ENCODE measurements at regions not wholly inside any gene's neighbourhood (a gene's known extent, or its start where the extent isn't known, plus 50 kb on each side); places are given as distances from the start of the nearest gene placed in this dataset.

DNA sequence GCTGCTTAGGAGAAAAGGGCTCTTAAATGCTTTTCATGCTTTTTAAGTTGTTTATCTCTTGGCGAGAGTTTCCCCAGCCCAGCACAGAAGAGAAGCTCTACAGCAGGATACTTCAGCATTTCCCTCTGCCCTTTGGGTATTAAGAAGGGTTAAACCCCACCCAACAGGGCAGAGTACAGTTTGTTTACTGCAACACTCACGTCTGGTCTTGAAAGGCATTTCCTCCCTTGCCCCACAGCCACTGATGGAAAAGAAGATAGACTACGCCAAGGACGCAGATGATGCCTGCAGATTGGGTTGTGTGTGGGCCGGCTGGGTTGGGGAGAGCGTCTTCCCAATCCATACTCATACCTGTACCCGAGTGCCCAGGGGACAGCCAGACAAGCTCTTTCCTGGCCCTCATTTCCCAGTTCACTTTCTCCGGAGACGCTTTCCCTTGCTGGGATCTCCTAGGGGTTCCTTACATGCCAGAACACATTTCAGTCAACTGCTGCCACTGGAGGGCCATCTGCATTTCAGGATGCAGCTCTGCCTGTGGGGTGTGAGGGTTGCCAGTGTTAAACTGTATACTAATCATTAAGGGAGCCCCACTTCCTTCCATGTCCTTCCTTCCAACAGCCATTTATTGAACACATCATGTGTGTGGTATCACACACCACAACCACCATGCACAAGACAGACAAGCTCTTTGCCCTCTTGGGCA is 96.5 kb upstream of the DHX15 start:
- no peaks in the 10 kb centered on the region for H3K4me1 Mint-ChIP-seq
- H3K27me3 Mint-ChIP-seq, result peaks cover 1% of the 10 kb centered on the region
- intact Hi-C loops (cut with micrococcal nuclease), result no loop called here
- no peak for DNase-seq
- no peak overlapping the region for H3K4me3 Mint-ChIP-seq
- no peak overlapping the region for H3K27ac Mint-ChIP-seq
- no peaks in the 10 kb centered on the region for H3K36me3 Mint-ChIP-seq (ENCODE audit: low read depth)
- H3K9me3 Mint-ChIP-seq, result no peaks in the 10 kb centered on the region

DNA sequence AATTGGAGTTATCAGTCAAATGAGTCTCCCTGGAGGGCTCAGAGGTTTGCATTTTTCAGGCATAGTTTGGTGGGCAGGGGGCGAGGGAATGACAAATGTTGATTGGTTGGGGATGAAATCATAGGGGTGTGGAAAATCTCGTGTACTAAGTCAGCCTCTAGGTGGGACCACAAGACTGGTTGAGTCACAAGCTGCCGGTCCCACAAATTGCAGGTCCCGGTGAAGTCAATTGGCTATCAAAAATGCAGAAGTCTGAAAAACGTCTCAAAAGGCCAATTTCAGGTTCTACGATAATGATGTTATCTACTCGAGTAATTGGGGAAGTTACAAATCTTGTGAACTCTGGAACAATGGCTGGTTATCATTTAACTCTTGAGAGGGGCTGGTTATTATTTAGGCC is 98.8 kb upstream of the DHX15 start:
- H3K27ac Mint-ChIP-seq, result no peak overlapping the region
- no peaks in the 10 kb centered on the region for H3K27me3 Mint-ChIP-seq
- H3K9me3 Mint-ChIP-seq, result no peaks in the 10 kb centered on the region
- intact Hi-C loops (cut with micrococcal nuclease), result no loop called here
- no peak overlapping the region for H3K4me3 Mint-ChIP-seq
- H3K36me3 Mint-ChIP-seq (ENCODE audit: low read depth), result no peaks in the 10 kb centered on the region
- H3K4me1 Mint-ChIP-seq, result no peaks in the 10 kb centered on the region
- DNase-seq, result no peak

DNA sequence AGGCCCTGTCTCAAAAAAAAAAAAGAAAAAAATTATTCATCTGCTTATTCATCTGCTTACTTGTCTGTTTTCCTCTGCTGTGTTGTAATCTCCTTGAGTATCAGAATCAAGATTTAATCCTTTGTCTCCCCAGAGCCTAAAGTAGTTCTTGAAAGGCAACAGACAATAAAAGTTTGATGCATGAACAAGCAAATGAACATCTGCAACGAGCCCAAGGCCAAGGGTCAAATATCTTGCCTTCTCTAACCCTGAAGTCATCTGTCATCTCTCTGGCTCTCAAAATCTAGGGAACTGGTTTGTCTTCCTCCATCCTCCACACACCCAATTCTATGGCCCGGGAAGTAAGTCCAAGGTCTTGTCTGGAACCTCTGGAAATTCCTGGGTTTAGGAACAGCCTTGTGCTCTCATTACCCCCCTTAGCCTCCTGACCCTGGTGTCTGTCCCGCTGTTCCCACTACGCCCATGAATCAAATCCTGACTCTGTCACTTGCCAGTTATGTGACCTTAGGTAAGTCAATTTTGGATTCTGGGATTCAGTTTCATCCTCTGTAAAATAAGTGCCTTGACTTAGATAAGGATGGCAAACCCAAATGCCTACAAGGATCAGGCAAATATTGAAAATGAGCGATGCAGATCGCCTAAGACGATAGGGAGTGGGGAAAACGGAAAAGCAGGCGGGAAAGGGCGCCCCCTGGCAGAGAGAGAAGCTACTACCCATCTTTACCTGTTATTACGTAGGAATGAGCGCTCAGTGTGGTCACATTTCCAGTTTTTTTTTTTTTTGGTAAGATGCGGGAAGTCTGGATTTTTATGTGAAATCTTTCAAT is 102.7 kb upstream of the DHX15 start:
- Mint-ChIP-seq H3K4me1 (no peaks in the 10 kb centered on the region), H3K27me3 (peaks cover 3% of the 10 kb centered on the region), H3K4me3 (no peak overlapping the region), H3K36me3 (ENCODE audit: low read depth) (no peaks in the 10 kb centered on the region), H3K9me3 (no peaks in the 10 kb centered on the region), H3K27ac (no peak overlapping the region)
- peak; percentile 68 for DNase-seq
- intact Hi-C loops (cut with micrococcal nuclease), result loop anchor here (1.0 kb wide), 1 partner anchor 199 kb away; no protein-coding TSS in a partner anchor

DNA sequence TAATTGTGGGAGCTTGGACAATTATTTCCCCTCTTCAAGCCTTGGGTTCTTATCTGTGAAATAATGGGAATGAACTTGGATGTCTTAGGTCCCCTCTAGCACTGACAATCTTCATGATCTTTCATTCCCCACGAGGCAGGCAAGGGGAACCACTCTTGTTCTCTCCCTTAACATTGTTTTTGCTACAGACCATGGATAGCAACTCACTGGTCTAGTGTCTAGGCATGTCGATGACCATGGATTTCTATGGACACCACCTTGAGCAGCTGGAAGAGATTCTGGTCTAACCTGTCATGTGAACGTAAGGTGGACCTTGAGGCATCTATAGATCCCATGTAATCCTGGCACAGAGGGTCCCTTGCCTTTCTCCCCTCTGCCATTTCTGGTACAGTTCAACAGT is 104.1 kb upstream of the DHX15 start:
- Mint-ChIP-seq H3K4me3 (no peak overlapping the region), H3K27me3 (peaks cover 3% of the 10 kb centered on the region), H3K27ac (no peak overlapping the region), H3K9me3 (no peaks in the 10 kb centered on the region), H3K36me3 (ENCODE audit: low read depth) (no peaks in the 10 kb centered on the region), H3K4me1 (no peaks in the 10 kb centered on the region)
- intact Hi-C loops (cut with micrococcal nuclease), result no loop called here
- no peak for DNase-seq

DNA sequence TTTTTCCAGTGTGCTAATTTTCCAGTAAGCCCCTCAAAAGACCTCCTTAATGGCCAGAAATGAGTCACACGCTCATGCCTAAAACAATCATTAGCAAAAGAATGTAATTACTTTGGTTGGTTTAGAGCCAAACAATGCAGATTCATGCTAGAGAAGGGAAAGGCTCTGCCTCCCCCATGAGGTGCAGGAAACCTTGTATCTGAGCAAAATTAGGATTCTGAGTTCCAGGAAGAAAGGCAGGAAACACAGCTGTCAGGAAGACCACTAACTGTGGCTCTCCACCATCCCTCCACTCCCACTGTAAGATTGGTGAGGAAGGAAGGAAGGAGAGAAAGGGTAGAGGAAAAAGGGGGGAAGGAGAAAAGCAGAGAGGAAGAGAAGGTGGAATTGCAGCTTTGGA is 104.9 kb upstream of the DHX15 start:
- DNase-seq, result no peak
- H3K27me3 Mint-ChIP-seq, result peaks cover 3% of the 10 kb centered on the region
- no peak overlapping the region for H3K27ac Mint-ChIP-seq
- no peaks in the 10 kb centered on the region for H3K36me3 Mint-ChIP-seq (ENCODE audit: low read depth)
- intact Hi-C loops (cut with micrococcal nuclease), result no loop called here
- H3K4me1 Mint-ChIP-seq, result no peaks in the 10 kb centered on the region
- H3K4me3 Mint-ChIP-seq, result no peak overlapping the region
- H3K9me3 Mint-ChIP-seq, result no peaks in the 10 kb centered on the region

DNA sequence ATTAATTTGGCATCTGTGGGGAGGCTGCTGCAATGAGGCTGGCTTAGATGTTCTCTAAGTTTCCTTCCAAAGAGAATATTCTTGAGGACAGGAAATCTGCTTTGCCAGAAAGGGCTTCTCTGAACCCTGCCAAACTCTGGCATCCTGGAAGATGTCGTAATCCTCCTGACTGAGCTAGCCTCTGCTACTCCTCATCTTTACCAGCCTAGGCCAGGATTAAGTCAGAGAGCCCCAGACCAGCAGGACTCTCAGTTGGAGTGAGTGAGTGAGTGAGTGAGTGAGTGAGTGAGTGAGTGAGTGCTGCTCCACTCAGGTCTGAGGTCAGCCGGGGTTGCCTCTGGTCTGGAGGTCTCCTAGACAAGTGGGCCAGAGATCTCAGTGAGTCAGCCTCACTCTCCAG is 104.9 kb upstream of the SOD3 start:
- Mint-ChIP-seq H3K4me1 (no peaks in the 10 kb centered on the region), H3K27ac (no peak overlapping the region), H3K36me3 (ENCODE audit: low read depth) (no peaks in the 10 kb centered on the region), H3K9me3 (no peaks in the 10 kb centered on the region), H3K4me3 (no peak overlapping the region), H3K27me3 (peaks cover 3% of the 10 kb centered on the region)
- intact Hi-C loops (cut with micrococcal nuclease), result no loop called here
- no peak for DNase-seq

DNA sequence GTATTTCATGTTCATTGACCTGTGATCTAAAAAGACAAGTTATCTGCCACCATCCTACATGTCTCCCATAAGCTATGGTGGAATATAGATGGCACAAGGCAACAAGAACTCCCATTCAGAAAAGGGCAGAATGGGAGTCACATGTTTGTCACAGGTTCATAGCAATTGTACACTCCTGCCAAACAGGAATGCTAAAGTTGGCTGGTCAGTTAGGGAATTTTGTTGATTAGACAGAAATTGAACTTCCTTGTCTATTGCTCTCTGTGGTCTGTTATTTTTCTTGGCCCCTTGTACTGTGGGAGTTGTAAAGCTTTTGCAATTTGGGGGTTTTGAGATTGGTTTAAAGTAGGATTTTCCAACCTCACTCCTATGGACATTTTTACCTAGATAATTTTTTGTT is 101.7 kb upstream of the SOD3 start:
- Mint-ChIP-seq H3K4me3 (no peak overlapping the region), H3K9me3 (no peaks in the 10 kb centered on the region), H3K36me3 (ENCODE audit: low read depth) (no peaks in the 10 kb centered on the region), H3K27ac (no peak overlapping the region), H3K4me1 (no peaks in the 10 kb centered on the region), H3K27me3 (peaks cover 2% of the 10 kb centered on the region)
- DNase-seq, result no peak
- intact Hi-C loops (cut with micrococcal nuclease), result no loop called here

DNA sequence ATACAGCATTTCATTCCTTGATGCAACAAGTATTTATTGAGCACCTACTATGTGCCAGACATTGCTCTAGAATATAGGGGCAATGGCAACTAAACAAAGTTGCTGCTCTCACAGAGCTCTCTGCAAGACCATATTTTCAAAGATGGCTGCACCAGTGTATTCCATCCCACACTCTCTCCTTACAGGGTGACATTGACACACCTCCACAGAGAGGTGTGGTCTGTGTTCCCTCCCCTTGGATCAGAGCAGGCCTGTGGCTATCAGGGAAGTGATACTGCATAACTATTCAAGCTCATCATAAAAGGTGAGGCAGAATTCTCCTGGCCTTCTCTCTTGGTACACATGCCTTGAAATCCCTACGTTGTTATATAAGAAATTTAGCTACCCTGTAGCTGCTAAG is 95.3 kb upstream of the SOD3 start:
- Mint-ChIP-seq H3K36me3 (ENCODE audit: low read depth) (no peaks in the 10 kb centered on the region), H3K4me1 (no peaks in the 10 kb centered on the region), H3K27ac (no peak overlapping the region), H3K4me3 (no peak overlapping the region), H3K9me3 (no peaks in the 10 kb centered on the region), H3K27me3 (peaks cover 2% of the 10 kb centered on the region)
- DNase-seq, result no peak
- intact Hi-C loops (cut with micrococcal nuclease), result no loop called here

DNA sequence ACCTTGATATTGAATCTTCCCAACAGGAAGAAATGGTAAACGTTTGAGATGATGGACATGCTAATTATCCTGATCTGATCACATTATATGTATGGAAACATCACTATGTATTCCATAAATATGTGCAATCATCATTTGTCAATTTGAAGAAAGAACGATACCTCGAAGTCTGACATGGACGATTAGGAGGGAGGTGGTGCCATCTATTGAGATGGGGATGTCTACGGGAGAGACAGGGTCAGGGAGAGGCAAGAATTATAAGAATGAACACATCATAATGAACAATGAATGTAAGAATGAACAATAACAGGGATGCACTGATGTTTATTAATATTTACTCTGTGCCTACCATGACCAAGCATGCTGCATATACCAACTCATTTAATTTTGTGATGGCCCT is 93.7 kb upstream of the SOD3 start:
- Mint-ChIP-seq H3K9me3 (no peaks in the 10 kb centered on the region), H3K4me3 (no peak overlapping the region), H3K27ac (no peak overlapping the region), H3K27me3 (peaks cover 2% of the 10 kb centered on the region), H3K4me1 (no peaks in the 10 kb centered on the region), H3K36me3 (ENCODE audit: low read depth) (no peaks in the 10 kb centered on the region)
- intact Hi-C loops (cut with micrococcal nuclease), result no loop called here
- no peak for DNase-seq

DNA sequence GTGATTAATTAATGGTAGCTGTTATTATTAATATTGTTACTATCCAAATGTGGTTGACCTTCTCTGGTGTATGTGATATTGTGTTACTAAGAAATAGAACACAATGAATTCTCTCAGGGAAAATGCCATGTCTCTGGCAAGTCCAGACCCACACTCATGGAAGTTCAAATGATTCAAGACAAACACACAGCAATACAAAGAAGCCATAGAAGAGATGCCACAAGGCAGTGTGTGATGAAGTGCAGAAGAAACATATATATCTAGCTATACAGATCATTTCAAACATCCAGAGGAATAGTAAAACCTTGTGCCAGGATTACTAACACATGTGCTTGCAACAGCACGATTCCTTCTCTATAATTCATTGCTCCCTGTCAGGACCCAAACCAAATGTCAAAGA is 93.1 kb upstream of the SOD3 start:
- Mint-ChIP-seq H3K4me1 (no peaks in the 10 kb centered on the region), H3K4me3 (no peak overlapping the region), H3K9me3 (no peaks in the 10 kb centered on the region), H3K36me3 (ENCODE audit: low read depth) (no peaks in the 10 kb centered on the region), H3K27me3 (peaks cover 1% of the 10 kb centered on the region), H3K27ac (no peak overlapping the region)
- DNase-seq, result no peak
- intact Hi-C loops (cut with micrococcal nuclease), result no loop called here

DNA sequence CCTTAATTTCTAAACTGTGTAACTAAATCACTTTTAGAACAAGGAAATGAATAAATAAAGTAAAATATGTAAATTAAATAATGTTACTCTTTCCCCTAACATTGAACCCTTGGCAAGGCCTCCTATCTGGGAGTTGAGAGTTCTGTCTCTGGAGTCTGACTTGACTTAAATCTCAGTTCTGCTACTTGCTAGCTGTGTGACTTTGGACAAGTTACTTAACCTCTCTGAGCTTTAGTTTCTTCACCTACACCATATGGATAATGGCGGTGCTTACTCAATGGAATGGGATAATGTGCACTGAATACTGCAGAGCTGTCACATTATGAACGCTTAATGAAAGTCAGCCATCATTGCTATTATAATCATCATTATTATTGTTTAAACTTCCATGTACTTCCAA is 92.1 kb upstream of the SOD3 start:
- Mint-ChIP-seq H3K4me3 (no peak overlapping the region), H3K36me3 (ENCODE audit: low read depth) (no peaks in the 10 kb centered on the region), H3K9me3 (no peaks in the 10 kb centered on the region), H3K4me1 (no peaks in the 10 kb centered on the region), H3K27me3 (no peaks in the 10 kb centered on the region), H3K27ac (no peak overlapping the region)
- no peak for DNase-seq
- intact Hi-C loops (cut with micrococcal nuclease), result no loop called here

DNA sequence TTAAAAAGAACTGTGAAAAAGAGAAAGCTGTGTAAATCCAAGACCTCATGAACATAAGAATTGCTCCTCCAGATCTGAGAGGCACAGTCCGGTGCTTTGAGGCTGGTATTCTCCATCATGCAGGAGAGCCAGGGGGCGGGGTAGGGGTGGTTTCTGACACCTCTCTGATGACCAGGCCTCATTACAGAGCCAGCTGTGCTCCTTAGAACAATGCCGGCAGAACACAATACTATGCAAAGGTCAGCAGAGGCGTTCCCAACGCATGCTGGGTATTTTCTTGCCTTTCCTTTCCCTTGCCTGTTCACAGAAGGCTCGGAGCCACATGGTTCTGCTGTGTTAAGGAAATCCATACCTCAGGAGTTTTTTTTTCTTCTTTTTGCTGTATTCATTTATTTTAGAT is 91.2 kb upstream of the SOD3 start:
- Mint-ChIP-seq H3K27me3 (no peaks in the 10 kb centered on the region), H3K36me3 (ENCODE audit: low read depth) (no peaks in the 10 kb centered on the region), H3K4me3 (no peak overlapping the region), H3K9me3 (no peaks in the 10 kb centered on the region), H3K27ac (no peak overlapping the region), H3K4me1 (no peaks in the 10 kb centered on the region)
- intact Hi-C loops (cut with micrococcal nuclease), result no loop called here
- no peak for DNase-seq

DNA sequence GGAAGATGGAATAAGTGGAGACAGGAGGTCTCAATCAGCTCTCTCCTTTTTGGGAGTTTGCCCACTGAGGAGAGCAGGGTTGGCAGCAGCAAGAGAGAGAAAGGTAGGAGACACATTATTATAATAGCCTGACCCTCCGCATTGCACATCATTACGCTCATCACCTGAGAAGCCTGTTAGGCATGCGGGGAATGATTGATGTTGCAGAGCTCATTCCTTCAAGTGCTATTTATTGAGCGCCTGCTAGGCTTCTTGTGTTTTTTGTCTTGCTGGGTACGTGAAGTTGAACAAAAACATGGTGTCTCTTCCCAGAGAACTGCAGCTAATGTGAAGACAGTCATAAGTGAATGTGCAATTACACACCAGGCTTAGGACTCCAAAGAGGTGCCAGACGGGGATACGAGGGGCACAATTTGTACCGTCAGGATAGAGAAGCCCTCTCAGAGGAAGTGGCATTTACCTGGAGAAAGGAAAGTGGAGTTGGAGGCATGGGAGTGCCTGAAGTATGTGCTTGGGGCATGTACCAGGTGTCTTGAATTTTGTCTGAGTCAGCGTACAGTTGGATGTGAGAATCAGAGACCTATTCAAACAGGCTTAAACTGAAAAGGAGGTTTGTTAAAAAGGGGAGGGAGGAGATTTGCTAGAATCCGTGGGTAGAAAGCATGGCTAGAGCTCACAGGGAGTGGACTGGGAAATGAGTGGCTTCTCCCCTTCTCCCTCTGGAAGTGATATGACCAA is 90.2 kb upstream of the SOD3 start:
- intact Hi-C loops (cut with micrococcal nuclease), result no loop called here
- DNase-seq, result no peak
- Mint-ChIP-seq H3K9me3 (no peaks in the 10 kb centered on the region), H3K36me3 (ENCODE audit: low read depth) (no peaks in the 10 kb centered on the region), H3K4me3 (no peak overlapping the region), H3K27ac (no peak overlapping the region), H3K27me3 (no peaks in the 10 kb centered on the region), H3K4me1 (no peaks in the 10 kb centered on the region)

DNA sequence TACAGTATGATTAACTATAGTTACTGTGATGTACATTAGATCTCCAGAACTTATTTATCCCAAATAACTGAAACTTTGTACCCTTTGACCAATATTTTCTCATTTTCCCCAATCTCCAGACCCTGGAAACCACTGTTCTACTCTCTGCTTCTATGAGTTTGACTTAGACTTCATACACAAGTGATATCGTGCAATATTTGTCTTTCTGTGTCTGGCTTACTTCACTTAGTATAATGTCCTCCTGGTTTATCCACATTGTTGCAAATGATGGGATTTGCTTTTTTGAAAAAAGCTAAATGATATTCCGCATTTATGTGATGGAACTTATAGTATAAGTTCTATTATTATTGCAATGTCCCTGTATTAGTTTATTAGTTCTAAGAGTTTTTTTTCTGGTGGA is 81.8 kb upstream of the SOD3 start:
- intact Hi-C loops (cut with micrococcal nuclease), result no loop called here
- Mint-ChIP-seq H3K36me3 (ENCODE audit: low read depth) (no peaks in the 10 kb centered on the region), H3K27ac (no peak overlapping the region), H3K27me3 (no peaks in the 10 kb centered on the region), H3K4me3 (no peak overlapping the region), H3K9me3 (peaks cover 5% of the 10 kb centered on the region), H3K4me1 (no peaks in the 10 kb centered on the region)
- DNase-seq, result no peak
